Mesothelial cell of epicardium (in vitro differentiated cells): ENCODE measurements at regions not wholly inside any gene's neighbourhood (a gene's known extent, or its start where the extent isn't known, plus 50 kb on each side); places are given as distances from the start of the nearest gene placed in this dataset.
"Not testable (repeated sequence)": the region's sequence is repeated elsewhere in the genome, so short reads cannot be mapped to it uniquely, and the experiment has no call there.

Source experiments
- DNase-seq, 2 experiments: peaks; one replicate each; pipeline ENCODE4 v3.0.0; 2021; ENCODE audit warnings: low spot score in 2 of 2; ENCODE audit not compliant: unreplicated experiment in 2 of 2
- H3K27ac Mint-ChIP-seq: 2 replicates; pipeline ENCODE4 v1.8.0; 2021; ENCODE audit warnings: mixed read lengths
- H3K27me3 Mint-ChIP-seq: 2 replicates; pipeline ENCODE4 v1.8.0; 2021; ENCODE audit warnings: low read depth, mixed read lengths
- H3K36me3 Mint-ChIP-seq: 2 replicates; pipeline ENCODE4 v1.8.0; 2021; ENCODE audit warnings: mixed read lengths
- H3K4me1 Mint-ChIP-seq: 2 replicates; pipeline ENCODE4 v1.8.0; 2021; ENCODE audit warnings: mixed read lengths
- H3K4me3 Mint-ChIP-seq: 2 replicates; pipeline ENCODE4 v1.8.0; 2021; ENCODE audit warnings: mild to moderate bottlenecking, moderate library complexity, mixed read lengths
- H3K9me3 Mint-ChIP-seq: 2 replicates; pipeline ENCODE4 v1.8.0; 2021; ENCODE audit warnings: mixed read lengths
- CTCF ChIP-seq: fragments of 200-600 bp; sonication (generic); IDR thresholded peaks from one replicate; pipeline ENCODE4 v1.5.0; 2021; ENCODE audit warnings: antibody characterized with exemption; ENCODE audit not compliant: unreplicated experiment

- Mint-ChIP-seq H3K4me1 (no peaks in the 10 kb centered on the region), H3K4me3 (no peak overlapping the region), H3K27me3 (no peaks in the 10 kb centered on the region)
Measured at GRCh38 chr11:43172477-43172876, 139.3 kb upstream of the API5 start.

GRCh38 chr11:43177975-43178374, 133.8 kb upstream of the API5 start:
- DNase-seq: no peak
- Mint-ChIP-seq H3K36me3 (no peaks in the 10 kb centered on the region), H3K4me3 (no peak overlapping the region), H3K4me1 (no peaks in the 10 kb centered on the region), H3K9me3 (peaks cover 22% of the 10 kb centered on the region), H3K27me3 (no peaks in the 10 kb centered on the region), H3K27ac (no peak overlapping the region)
- TF ChIP-seq CTCF: no peak

More at GRCh38 chr11:43172477-43172876, 139.3 kb upstream of the API5 start:
- Mint-ChIP-seq H3K9me3 (peaks cover 41% of the 10 kb centered on the region), H3K36me3 (no peaks in the 10 kb centered on the region), H3K27ac (no peak overlapping the region)
- no peak for DNase-seq
- no peak for TF ChIP-seq CTCF

- H3K27ac Mint-ChIP-seq, H3K9me3 Mint-ChIP-seq, H3K4me3 Mint-ChIP-seq, DNase-seq, H3K27me3 Mint-ChIP-seq, H3K4me1 Mint-ChIP-seq, H3K36me3 Mint-ChIP-seq: not testable (repeated sequence)
Measured at GRCh38 chr11:43194459-43194858, 117.3 kb upstream of the API5 start.

- Mint-ChIP-seq H3K4me3 (no peak overlapping the region), H3K36me3 (no peaks in the 10 kb centered on the region), H3K27me3 (no peaks in the 10 kb centered on the region), H3K27ac (no peak overlapping the region), H3K9me3 (peaks cover 6% of the 10 kb centered on the region), H3K4me1 (no peaks in the 10 kb centered on the region)
- no peak for DNase-seq
- no peak for TF ChIP-seq CTCF
Measured at GRCh38 chr11:43197379-43197778, 114.4 kb upstream of the API5 start.

GRCh38 chr11:43200031-43200430, 111.8 kb upstream of the API5 start:
- H3K4me3 Mint-ChIP-seq: no peak overlapping the region
- H3K4me1 Mint-ChIP-seq: no peaks in the 10 kb centered on the region
- H3K27me3 Mint-ChIP-seq: no peaks in the 10 kb centered on the region
- DNase-seq: no peak
- H3K27ac Mint-ChIP-seq: no peak overlapping the region
- no peaks in the 10 kb centered on the region for H3K36me3 Mint-ChIP-seq
- H3K9me3 Mint-ChIP-seq: peaks cover 17% of the 10 kb centered on the region
- no peak for TF ChIP-seq CTCF

GRCh38 chr11:43212279-43212678, 99.5 kb upstream of the API5 start:
- no peak for DNase-seq
- Mint-ChIP-seq H3K27me3 (no peaks in the 10 kb centered on the region), H3K9me3 (peaks cover 58% of the 10 kb centered on the region), H3K36me3 (no peaks in the 10 kb centered on the region), H3K4me1 (no peaks in the 10 kb centered on the region), H3K4me3 (no peak overlapping the region), H3K27ac (no peak overlapping the region)
- TF ChIP-seq CTCF: no peak
